GM21786 (cell line): ENCODE measurements at regions not wholly inside any gene's neighbourhood (a gene's known extent, or its start where the extent isn't known, plus 50 kb on each side); places are given as distances from the start of the nearest gene placed in this dataset.

Source experiments
- ATAC-seq: cut with Tn5 transposase; IDR thresholded peaks from one replicate; pipeline ENCODE4 v1.9.1; 2021; ENCODE audit not compliant: unreplicated experiment

- ATAC-seq, result no peak
Measured at GRCh38 chr18:43481069-43481468, 203.8 kb upstream of the SYT4 start.

GRCh38 chr18:43482136-43482535 lies 204.8 kb upstream of the SYT4 start:
- no peak for ATAC-seq

GRCh38 chr18:43482600-43482999 lies 205.3 kb upstream of the SYT4 start:
- no peak for ATAC-seq

- ATAC-seq, result no peak
Measured at GRCh38 chr18:43484710-43485109, 207.4 kb upstream of the SYT4 start.

GRCh38 chr18:43485545-43485963 lies 208.3 kb upstream of the SYT4 start:
- ATAC-seq, result no peak

- ATAC-seq, result no peak
Measured at GRCh38 chr18:43486462-43486861, 209.2 kb upstream of the SYT4 start.

- no peak for ATAC-seq
Measured at GRCh38 chr18:43501099-43501498, 223.8 kb upstream of the SYT4 start.

GRCh38 chr18:43506935-43507334 lies 229.6 kb upstream of the SYT4 start:
- ATAC-seq, result no peak

- ATAC-seq, result no peak
Measured at GRCh38 chr18:43507842-43508481, 230.7 kb upstream of the SYT4 start.

- ATAC-seq, result no peak
Measured at GRCh38 chr18:43514747-43515146, 237.5 kb upstream of the SYT4 start.

GRCh38 chr18:43515481-43515880 lies 238.2 kb upstream of the SYT4 start:
- no peak for ATAC-seq

- ATAC-seq, result no peak
Measured at GRCh38 chr18:43524260-43524659, 247.0 kb upstream of the SYT4 start.

- no peak for ATAC-seq
Measured at GRCh38 chr18:43525169-43525568, 247.9 kb upstream of the SYT4 start.

- no peak for ATAC-seq
Measured at GRCh38 chr18:43526426-43527145, 249.3 kb upstream of the SYT4 start.

GRCh38 chr18:43531438-43531837 lies 254.1 kb upstream of the SYT4 start:
- ATAC-seq, result no peak

GRCh38 chr18:43533371-43533770 lies 256.1 kb upstream of the SYT4 start:
- ATAC-seq, result no peak

- no peak for ATAC-seq
Measured at GRCh38 chr18:43534511-43534910, 257.2 kb upstream of the SYT4 start.

- ATAC-seq, result no peak
Measured at GRCh38 chr18:43539862-43540261, 262.6 kb upstream of the SYT4 start.

GRCh38 chr18:43542016-43542415 lies 264.7 kb upstream of the SYT4 start:
- ATAC-seq, result no peak

- ATAC-seq, result no peak
Measured at GRCh38 chr18:43543236-43543635, 265.9 kb upstream of the SYT4 start.

GRCh38 chr18:43547456-43547855 lies 270.2 kb upstream of the SYT4 start:
- ATAC-seq, result no peak

- ATAC-seq, result no peak
Measured at GRCh38 chr18:43559507-43559906, 282.2 kb upstream of the SYT4 start.

- ATAC-seq, result peak; percentile 58
Measured at GRCh38 chr18:43563780-43564179, 286.5 kb upstream of the SYT4 start.
